Common myeloid progenitor, CD34-positive (primary cell): ENCODE measurements at regions not wholly inside any gene's neighbourhood (a gene's known extent, or its start where the extent isn't known, plus 50 kb on each side); places are given as distances from the start of the nearest gene placed in this dataset.

Source experiments
- CTCF ChIA-PET: fragments of 350-600 bp; sonication (Branson Sonifier 250); formaldehyde crosslinking; loops from one replicate; lab custom pipeline; 2021; ENCODE audit warnings: antibody characterized with exemption; lab: Charles Lee
- POLR2A ChIA-PET: fragments of 350-600 bp; sonication (Branson Sonifier 250); formaldehyde crosslinking; loops from one replicate; lab custom pipeline; 2021; ENCODE audit warnings: antibody characterized with exemption; lab: Charles Lee
- DNase-seq, 3 donors: peaks; one replicate each; pipeline versions ENCODE4 v3.0.0 to v3.0.0-alpha.2; 2013
- H3K27ac ChIP-seq, 2 experiments: 1 replicate in 1 of 2; 2 replicates in 1 of 2; pipeline ENCODE4 v1.7.0; 2013; ENCODE audit warnings: inconsistent platforms in 2 of 2, low read length in 2 of 2, mild to moderate bottlenecking in 2 of 2, low read depth in 1 of 2, moderate library complexity in 1 of 2; ENCODE audit not compliant: severe bottlenecking in 2 of 2, insufficient read depth in 1 of 2, poor library complexity in 1 of 2
- H3K27me3 ChIP-seq, 5 experiments: replicated peaks in 2 of 5; 1 replicate in 3 of 5; 2 replicates in 2 of 5; pipeline versions ENCODE4 v1.6.1 to v1.7.0; 2013; ENCODE audit warnings: low read length in 4 of 5, mild to moderate bottlenecking in 2 of 5, moderate library complexity in 2 of 5, inconsistent platforms in 1 of 5; ENCODE audit not compliant: insufficient read depth in 5 of 5, control insufficient read depth in 4 of 5
- H3K36me3 ChIP-seq, 4 experiments: 1 replicate in 2 of 4; 2 replicates in 2 of 4; pipeline versions ENCODE4 v1.6.1 to v1.7.0; 2013; ENCODE audit warnings: low read length in 3 of 4, control low read depth in 1 of 4, mild to moderate bottlenecking in 1 of 4; ENCODE audit not compliant: control insufficient read depth in 4 of 4, insufficient read depth in 4 of 4
- H3K4me1 ChIP-seq, 4 experiments: 1 replicate in 3 of 4; 2 replicates in 1 of 4; pipeline versions ENCODE4 v1.6.1 to v1.7.1; 2013; ENCODE audit warnings: low read length in 3 of 4, mild to moderate bottlenecking in 3 of 4, control low read depth in 1 of 4, inconsistent platforms in 1 of 4, moderate library complexity in 1 of 4; ENCODE audit not compliant: control insufficient read depth in 4 of 4, insufficient read depth in 4 of 4; ENCODE audit errors: control extremely low read depth in 1 of 4
- H3K4me3 ChIP-seq, 7 experiments: 1 replicate in 4 of 7; 2 replicates in 3 of 7; pipeline versions ENCODE4 v1.5.1 to v1.7.0; 2013; ENCODE audit warnings: mild to moderate bottlenecking in 7 of 7, low read length in 6 of 7, moderate library complexity in 6 of 7, inconsistent platforms in 2 of 7, low read depth in 2 of 7, control low read depth in 1 of 7; ENCODE audit not compliant: insufficient read depth in 4 of 7, control insufficient read depth in 1 of 7; ENCODE audit errors: extremely low read depth in 1 of 7
- H3K9me3 ChIP-seq, 5 experiments: 1 replicate in 4 of 5; 2 replicates in 1 of 5; pipeline versions ENCODE4 v1.6.1 to v1.7.1; 2013; ENCODE audit warnings: low read length in 4 of 5, mild to moderate bottlenecking in 2 of 5, inconsistent platforms in 1 of 5, low read depth in 1 of 5, moderate library complexity in 1 of 5; ENCODE audit not compliant: control insufficient read depth in 4 of 5, insufficient read depth in 2 of 5; ENCODE audit errors: control extremely low read depth in 1 of 5
- WGBS: methylation state at CpG from one replicate; pipeline ENCODE4 v1.1.5; 2013; ENCODE audit not compliant: insufficient coverage; 5-methylcytosine and 5-hydroxymethylcytosine counted together

DNA sequence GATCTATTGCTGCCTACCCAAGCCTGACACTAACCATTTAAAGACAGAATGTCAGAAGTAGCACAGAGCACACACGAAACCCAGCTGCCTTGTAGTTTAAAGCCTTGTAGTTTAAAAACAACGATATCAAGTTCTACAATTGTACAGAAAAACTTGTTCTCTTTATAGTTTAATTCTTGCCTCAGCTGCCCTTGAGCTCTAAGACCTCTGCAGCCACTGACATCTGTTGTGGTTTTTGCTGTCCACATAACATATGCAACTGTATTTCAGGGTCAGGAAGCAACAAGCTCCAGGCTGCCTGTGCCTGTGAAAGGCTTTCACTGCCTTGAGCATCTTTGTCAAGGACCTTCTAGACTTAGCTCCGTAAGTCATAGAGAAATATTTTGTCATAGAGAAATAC lies 227.2 kb downstream of the SPCS3 start:
- ChIA-PET CTCF (no interaction called here), POLR2A (no interaction called here)
- Histone ChIP-seq H3K27me3 (no peaks in the 10 kb centered on the region), H3K4me1 (no peaks in the 10 kb centered on the region), H3K9me3 (no peaks in the 10 kb centered on the region), H3K27ac (no peak overlapping the region), H3K4me3 (no peak overlapping the region), H3K36me3 (no peaks in the 10 kb centered on the region)
- 100% methylated on average over 1 of the region's 3 CpGs for WGBS
- DNase-seq: no peak

DNA sequence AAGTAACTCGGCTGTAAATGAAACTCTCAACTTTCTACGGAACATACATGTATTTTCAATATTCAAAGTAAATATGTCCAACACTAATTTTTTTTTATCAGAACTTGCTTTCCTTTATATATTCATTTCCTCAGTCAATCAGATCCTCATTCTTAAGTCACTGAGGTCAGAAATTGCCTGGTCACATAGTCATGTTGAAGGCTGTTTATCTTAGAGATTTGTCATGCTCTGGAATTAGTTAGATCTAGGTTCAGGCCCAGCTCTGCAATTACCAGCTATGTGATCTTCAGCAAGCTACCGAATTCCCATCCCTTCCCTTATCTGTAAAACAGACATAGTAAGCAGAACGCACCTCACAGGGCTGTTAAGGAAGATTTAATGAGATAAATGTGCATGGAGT lies 228.8 kb downstream of the SPCS3 start:
- Histone ChIP-seq H3K36me3 (no peaks in the 10 kb centered on the region), H3K9me3 (no peaks in the 10 kb centered on the region), H3K4me3 (no peak overlapping the region), H3K4me1 (no peaks in the 10 kb centered on the region), H3K27ac (no peak overlapping the region), H3K27me3 (no peaks in the 10 kb centered on the region)
- no peak for DNase-seq
- POLR2A ChIA-PET: no interaction called here
- WGBS: 80% methylated on average over 2 of the region's 4 CpGs
- CTCF ChIA-PET: no interaction called here

DNA sequence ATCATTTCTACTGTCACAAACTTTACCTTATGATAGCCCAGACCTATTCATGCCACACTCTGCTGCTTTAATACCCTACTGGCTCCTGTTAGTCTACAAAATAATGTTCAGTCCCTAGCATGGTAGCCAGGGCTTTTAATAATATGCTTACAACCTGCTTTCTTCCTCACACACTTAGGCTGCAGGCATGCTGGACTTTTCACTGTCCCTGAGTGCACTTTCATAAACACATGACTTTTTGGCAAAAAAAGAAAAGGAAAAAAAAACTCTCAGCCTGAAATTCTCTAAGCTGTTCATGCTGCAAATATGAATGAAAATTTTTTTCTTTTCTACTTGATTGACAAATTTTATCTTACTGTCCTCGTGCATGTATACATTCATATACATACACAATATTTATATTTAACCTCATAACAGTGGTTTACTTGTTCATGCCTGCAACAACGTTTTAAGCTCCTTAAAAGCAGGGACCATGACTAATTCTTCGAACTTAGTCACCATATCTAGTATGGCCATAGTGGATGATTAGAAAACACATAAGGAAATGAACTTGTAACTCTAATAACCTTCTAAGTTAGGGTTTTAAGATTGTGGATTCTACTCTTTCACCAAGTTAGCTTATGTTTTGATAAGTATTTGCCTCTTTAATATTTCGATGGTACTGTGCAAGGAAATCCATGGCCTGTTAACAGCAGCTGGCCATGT lies 229.5 kb downstream of the SPCS3 start:
- H3K36me3 ChIP-seq: no peaks in the 10 kb centered on the region
- no peaks in the 10 kb centered on the region for H3K4me1 ChIP-seq
- H3K27ac ChIP-seq: no peak overlapping the region
- no peaks in the 10 kb centered on the region for H3K9me3 ChIP-seq
- 100% methylated on average over 1 of the region's 4 CpGs for WGBS
- H3K27me3 ChIP-seq: no peaks in the 10 kb centered on the region
- ChIA-PET CTCF (no interaction called here), POLR2A (no interaction called here)
- DNase-seq: no peak
- no peak overlapping the region for H3K4me3 ChIP-seq

- DNase-seq: no peak
- H3K27ac ChIP-seq: no peak overlapping the region
- WGBS: no CpG with 5 or more reads among the region's 5 CpGs
- no peak overlapping the region for H3K4me3 ChIP-seq
- no peaks in the 10 kb centered on the region for H3K36me3 ChIP-seq
- POLR2A ChIA-PET: no interaction called here
- H3K9me3 ChIP-seq: no peaks in the 10 kb centered on the region
- no peaks in the 10 kb centered on the region for H3K27me3 ChIP-seq
- no peaks in the 10 kb centered on the region for H3K4me1 ChIP-seq
- CTCF ChIA-PET: interaction anchor here (1.5 kb wide), 1 partner anchor 17 kb away, joined by 3 read pairs; no protein-coding TSS in a partner anchor
Observed at GRCh38 chr4:176558661-176559060, 234.1 kb downstream of the VEGFC start.

GRCh38 chr4:176561368-176561767 lies 231.4 kb downstream of the VEGFC start:
- Histone ChIP-seq H3K27me3 (no peaks in the 10 kb centered on the region), H3K9me3 (no peaks in the 10 kb centered on the region), H3K27ac (no peak overlapping the region), H3K4me3 (no peak overlapping the region), H3K36me3 (no peaks in the 10 kb centered on the region), H3K4me1 (no peaks in the 10 kb centered on the region)
- CTCF ChIA-PET: no interaction called here
- 89% methylated on average over 3 of the region's 4 CpGs for WGBS
- no peak for DNase-seq
- POLR2A ChIA-PET: no interaction called here

DNA sequence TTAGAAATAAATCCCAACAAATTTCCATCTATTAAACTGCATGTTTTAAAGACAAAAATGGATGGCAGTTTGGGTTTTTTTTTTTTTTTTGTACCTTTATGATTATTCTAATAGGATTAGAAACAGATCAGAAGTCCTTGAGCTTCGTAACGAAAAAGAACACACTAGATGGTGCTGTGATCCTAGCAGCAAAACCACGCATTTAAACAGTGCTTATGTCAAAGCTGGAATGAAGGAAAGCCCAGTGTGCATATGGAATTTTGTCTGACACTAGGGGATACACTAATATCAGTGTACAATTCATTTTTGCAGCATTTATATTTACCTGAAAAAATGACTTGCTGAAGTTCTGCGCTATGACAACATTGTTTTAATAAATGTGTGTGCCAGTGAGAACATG lies 229.1 kb downstream of the VEGFC start:
- Histone ChIP-seq H3K36me3 (no peaks in the 10 kb centered on the region), H3K27ac (no peak overlapping the region), H3K27me3 (no peaks in the 10 kb centered on the region), H3K9me3 (no peaks in the 10 kb centered on the region), H3K4me3 (no peak overlapping the region), H3K4me1 (no peaks in the 10 kb centered on the region)
- CTCF ChIA-PET: no interaction called here
- no peak for DNase-seq
- POLR2A ChIA-PET: no interaction called here
- WGBS: 100% methylated on average over 1 of the region's 4 CpGs

GRCh38 chr4:176565049-176565448 lies 227.7 kb downstream of the VEGFC start:
- Histone ChIP-seq H3K9me3 (no peaks in the 10 kb centered on the region), H3K27ac (no peak overlapping the region), H3K36me3 (no peaks in the 10 kb centered on the region), H3K4me1 (no peaks in the 10 kb centered on the region), H3K4me3 (no peak overlapping the region), H3K27me3 (no peaks in the 10 kb centered on the region)
- DNase-seq: no peak
- WGBS: 75% methylated on average over 1 of the region's 2 CpGs
- POLR2A ChIA-PET: no interaction called here
- CTCF ChIA-PET: no interaction called here
